AG09309 (cell line): ENCODE measurements at regions not wholly inside any gene's neighbourhood (a gene's known extent, or its start where the extent isn't known, plus 50 kb on each side); places are given as distances from the start of the nearest gene placed in this dataset.

ENCODE experiments used
- DNase-seq: peaks from one replicate; pipeline ENCODE4 v3.0.0-alpha.2; 2010; ENCODE audit warnings: low read depth
- H3K4me3 ChIP-seq: 2 replicates; pipeline ENCODE4 v1.5.1; 2011; ENCODE audit warnings: mild to moderate bottlenecking, low read depth, low read length, moderate library complexity; ENCODE audit not compliant: control insufficient read depth
- CTCF ChIP-seq: IDR thresholded peaks from 2 replicates; pipeline ENCODE4 v1.5.1; 2011; ENCODE audit warnings: mild to moderate bottlenecking, low read depth, low read length, inconsistent platforms; ENCODE audit not compliant: insufficient read depth, control insufficient read depth; ENCODE audit errors: missing control alignments

GRCh38 chr7:156029460-156030007 lies 217.3 kb upstream of the SHH start:
- DNase-seq, result no peak
- H3K4me3 ChIP-seq, result no peak overlapping the region
- TF ChIP-seq CTCF, result no peak

- DNase-seq, result no peak
- no peak overlapping the region for H3K4me3 ChIP-seq
- no peak for TF ChIP-seq CTCF
These were observed 216.3 kb upstream of the SHH start for GRCh38 chr7:156028521-156028920.

- H3K4me3 ChIP-seq, result no peak overlapping the region
- no peak for TF ChIP-seq CTCF
- no peak for DNase-seq
These were observed 215.6 kb upstream of the SHH start for GRCh38 chr7:156027821-156028220.

DNA sequence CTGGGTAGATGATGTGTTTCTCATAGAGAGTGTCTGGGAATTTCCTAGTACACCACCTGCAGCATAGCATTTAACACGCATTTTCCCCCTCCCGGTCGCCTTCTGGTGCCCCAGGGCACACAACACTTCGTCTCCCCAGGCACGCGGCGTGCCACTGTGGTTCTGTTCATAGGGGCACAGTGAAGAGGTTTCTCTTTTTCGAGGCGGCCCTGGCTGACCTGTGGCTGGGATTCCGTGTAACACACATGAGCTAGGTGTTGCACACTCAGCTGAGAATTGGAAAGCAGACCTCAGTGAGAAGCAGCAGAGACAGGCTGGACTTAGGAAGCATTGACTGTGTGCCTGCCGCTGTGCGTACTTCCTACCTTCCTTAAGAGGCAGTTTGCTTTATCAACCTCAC lies 214.3 kb upstream of the SHH start:
- no peak for TF ChIP-seq CTCF
- H3K4me3 ChIP-seq, result no peak overlapping the region
- no peak for DNase-seq

- TF ChIP-seq CTCF, result no peak
- H3K4me3 ChIP-seq, result no peak overlapping the region
- no peak for DNase-seq
These were observed 213.9 kb upstream of the SHH start for GRCh38 chr7:156026076-156026600.

- no peak overlapping the region for H3K4me3 ChIP-seq
- no peak for TF ChIP-seq CTCF
- DNase-seq, result no peak
These were observed 213.4 kb upstream of the SHH start for GRCh38 chr7:156025675-156026074.

- TF ChIP-seq CTCF, result no peak
- no peak overlapping the region for H3K4me3 ChIP-seq
- DNase-seq, result no peak
These were observed 211.9 kb upstream of the SHH start for GRCh38 chr7:156024201-156024600.
